MCF 10A (cell line): ENCODE measurements at regions not wholly inside any gene's neighbourhood (a gene's known extent, or its start where the extent isn't known, plus 50 kb on each side); places are given as distances from the start of the nearest gene placed in this dataset.

Experiments used
- BruUV-seq: library from RNA; stranded (reverse); fragments of 400-500 nt; replicated peaks from 2 replicates; lab custom pipeline; 2021; lab: Mats Ljungman, UMichigan
- CTCF ChIA-PET: fragments of 300-600 bp; sonication (Branson Sonifier 250); formaldehyde crosslinking; extraction: SDS; loops from one replicate; lab custom pipeline; 2021; ENCODE audit warnings: antibody characterized with exemption, inconsistent platforms; lab: Yijun Ruan, JAX
- POLR2A ChIA-PET: fragments of 300-600, 350-650 bp; sonication (Branson Sonifier 250); formaldehyde crosslinking; extraction: SDS; loops from one replicate; lab custom pipeline; 2020; ENCODE audit warnings: antibody characterized with exemption, inconsistent platforms; lab: Yijun Ruan, JAX
- DNase-seq: peaks from one replicate; pipeline ENCODE4 v3.0.0-alpha.2; 2018; ENCODE audit not compliant: unreplicated experiment
- H3K27ac Mint-ChIP-seq: one replicate; pipeline ENCODE4 v1.8.0; 2022; ENCODE audit warnings: mild to moderate bottlenecking, low read depth, mixed read lengths; ENCODE audit not compliant: unreplicated experiment
- H3K27me3 Mint-ChIP-seq: one replicate; pipeline ENCODE4 v1.8.0; 2022; ENCODE audit warnings: mixed read lengths; ENCODE audit not compliant: insufficient read depth, unreplicated experiment
- H3K36me3 Mint-ChIP-seq: one replicate; pipeline ENCODE4 v1.8.0; 2022; ENCODE audit warnings: mild to moderate bottlenecking, moderate library complexity, mixed read lengths; ENCODE audit not compliant: insufficient read depth, unreplicated experiment
- H3K4me1 Mint-ChIP-seq: one replicate; pipeline ENCODE4 v1.8.0; 2022; ENCODE audit warnings: mixed read lengths; ENCODE audit not compliant: insufficient read depth, unreplicated experiment
- H3K4me3 Mint-ChIP-seq: one replicate; pipeline ENCODE4 v1.8.0; 2022; ENCODE audit warnings: mild to moderate bottlenecking, moderate library complexity, mixed read lengths; ENCODE audit not compliant: unreplicated experiment
- H3K9me3 Mint-ChIP-seq: one replicate; pipeline ENCODE4 v1.8.0; 2022; ENCODE audit warnings: mixed read lengths; ENCODE audit not compliant: unreplicated experiment
- intact Hi-C: fragments of 100-400 bp; cut with micrococcal nuclease; formaldehyde crosslinking; loops from 2 replicates; pipeline ENCODE4 v1.14.1; 2022
- TF ChIP-seq, protein P1 (sequence below): fragments of 200-600 bp; IDR thresholded peaks from one replicate; pipeline ENCODE4 v1.8.0; 2022; ENCODE audit warnings: antibody characterized with exemption, mild to moderate bottlenecking; ENCODE audit not compliant: unreplicated experiment

DNA sequence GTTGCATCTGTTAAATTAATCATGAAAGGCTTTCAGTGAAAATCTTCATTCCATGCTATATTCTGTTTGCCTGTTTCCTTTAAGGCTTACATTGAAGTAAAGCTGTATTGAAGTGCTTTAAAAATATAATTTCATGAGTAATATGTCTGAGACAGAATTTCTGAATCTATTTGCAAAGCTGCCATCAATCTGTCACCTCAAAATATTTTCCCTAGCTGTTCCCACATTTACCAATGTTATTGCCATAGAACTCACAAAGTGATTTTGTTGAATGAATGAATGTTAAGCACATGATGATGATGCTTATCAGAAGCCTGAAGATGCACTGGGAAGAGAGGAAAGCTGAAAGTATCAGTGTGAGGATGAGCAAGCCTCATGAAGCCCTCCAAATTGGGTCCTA, 115.8 kb downstream of the NHLRC3 start:
- DNase-seq, result no peak
- TF ChIP-seq, protein P1, sequence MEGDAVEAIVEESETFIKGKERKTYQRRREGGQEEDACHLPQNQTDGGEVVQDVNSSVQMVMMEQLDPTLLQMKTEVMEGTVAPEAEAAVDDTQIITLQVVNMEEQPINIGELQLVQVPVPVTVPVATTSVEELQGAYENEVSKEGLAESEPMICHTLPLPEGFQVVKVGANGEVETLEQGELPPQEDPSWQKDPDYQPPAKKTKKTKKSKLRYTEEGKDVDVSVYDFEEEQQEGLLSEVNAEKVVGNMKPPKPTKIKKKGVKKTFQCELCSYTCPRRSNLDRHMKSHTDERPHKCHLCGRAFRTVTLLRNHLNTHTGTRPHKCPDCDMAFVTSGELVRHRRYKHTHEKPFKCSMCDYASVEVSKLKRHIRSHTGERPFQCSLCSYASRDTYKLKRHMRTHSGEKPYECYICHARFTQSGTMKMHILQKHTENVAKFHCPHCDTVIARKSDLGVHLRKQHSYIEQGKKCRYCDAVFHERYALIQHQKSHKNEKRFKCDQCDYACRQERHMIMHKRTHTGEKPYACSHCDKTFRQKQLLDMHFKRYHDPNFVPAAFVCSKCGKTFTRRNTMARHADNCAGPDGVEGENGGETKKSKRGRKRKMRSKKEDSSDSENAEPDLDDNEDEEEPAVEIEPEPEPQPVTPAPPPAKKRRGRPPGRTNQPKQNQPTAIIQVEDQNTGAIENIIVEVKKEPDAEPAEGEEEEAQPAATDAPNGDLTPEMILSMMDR, result no peak
- no TSS peak for BruUV-seq
- H3K36me3 Mint-ChIP-seq, result no peaks in the 10 kb centered on the region
- no peak overlapping the region for H3K4me3 Mint-ChIP-seq
- H3K9me3 Mint-ChIP-seq, result no peaks in the 10 kb centered on the region
- peaks cover 6% of the 10 kb centered on the region for H3K4me1 Mint-ChIP-seq
- no peak overlapping the region for H3K27ac Mint-ChIP-seq
- intact Hi-C loops, result no loop called here
- POLR2A ChIA-PET, result no interaction called here
- CTCF ChIA-PET, result interaction anchor here (2.7 kb wide), 1 partner anchor 9 kb away, joined by 14 read pairs; no protein-coding TSS in a partner anchor
- peaks cover 85% of the 10 kb centered on the region for H3K27me3 Mint-ChIP-seq

DNA sequence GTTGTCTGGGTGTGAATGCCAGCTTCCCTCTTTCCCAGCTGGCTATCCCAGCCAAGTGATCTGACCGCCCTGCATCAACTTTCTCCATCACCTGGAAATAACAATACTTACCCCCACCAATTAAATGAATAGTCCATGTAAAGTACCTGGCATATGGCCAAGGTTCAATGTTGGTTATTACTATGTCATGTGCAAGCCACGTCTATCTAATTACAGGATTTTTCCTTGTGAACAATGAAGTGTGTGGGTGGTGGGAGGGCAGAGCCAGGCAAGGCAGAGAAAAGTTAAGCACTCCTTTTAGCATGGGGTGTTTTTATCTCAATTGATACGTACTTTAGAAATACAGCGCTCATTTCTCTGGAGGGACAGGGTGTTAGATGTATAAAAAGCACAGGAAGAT, 121.1 kb downstream of the NHLRC3 start:
- peaks cover 92% of the 10 kb centered on the region for H3K27me3 Mint-ChIP-seq
- intact Hi-C loops, result no loop called here
- ChIA-PET CTCF (no interaction called here), POLR2A (no interaction called here)
- no TSS peak for BruUV-seq
- no peaks in the 10 kb centered on the region for H3K4me1 Mint-ChIP-seq
- H3K4me3 Mint-ChIP-seq, result no peak overlapping the region
- H3K27ac Mint-ChIP-seq, result no peak overlapping the region
- no peaks in the 10 kb centered on the region for H3K9me3 Mint-ChIP-seq
- TF ChIP-seq, protein P1, result no peak
- DNase-seq, result no peak
- H3K36me3 Mint-ChIP-seq, result no peaks in the 10 kb centered on the region

DNA sequence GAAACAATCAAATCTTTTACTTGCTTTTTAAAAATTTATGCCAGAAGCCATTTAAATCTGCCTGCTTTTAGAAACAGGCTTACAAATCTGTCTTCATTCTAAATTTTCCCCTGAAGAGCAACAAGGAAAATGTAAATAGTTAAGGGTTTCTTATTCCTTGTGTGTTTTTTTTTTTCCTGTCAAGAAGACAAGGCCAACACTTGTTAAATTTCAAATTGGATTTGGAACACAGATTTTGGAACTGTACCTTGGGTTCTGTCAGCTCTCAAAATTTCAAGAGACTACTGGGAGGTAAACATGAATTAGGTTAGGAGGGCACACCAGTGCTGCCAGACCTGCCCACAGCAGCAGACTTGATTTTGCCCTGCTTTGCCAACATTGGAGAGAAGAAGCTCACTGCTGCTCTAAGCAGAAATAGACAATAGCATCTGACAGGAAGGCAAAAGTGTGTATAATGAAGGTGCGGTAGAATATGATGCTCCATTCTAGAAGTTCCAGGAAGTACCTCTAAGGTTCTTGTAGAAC, 121.7 kb downstream of the NHLRC3 start:
- TF ChIP-seq, protein P1, result no peak
- H3K27ac Mint-ChIP-seq, result no peak overlapping the region
- no peak overlapping the region for H3K4me3 Mint-ChIP-seq
- peaks cover 92% of the 10 kb centered on the region for H3K27me3 Mint-ChIP-seq
- ChIA-PET POLR2A (interaction anchor here (0.7 kb wide), 1 partner anchor 570 kb away, joined by 3 read pairs; no protein-coding TSS in a partner anchor), CTCF (no interaction called here)
- DNase-seq, result no peak
- intact Hi-C loops, result no loop called here
- H3K9me3 Mint-ChIP-seq, result no peaks in the 10 kb centered on the region
- no peaks in the 10 kb centered on the region for H3K4me1 Mint-ChIP-seq
- no peaks in the 10 kb centered on the region for H3K36me3 Mint-ChIP-seq
- BruUV-seq, result no TSS peak

DNA sequence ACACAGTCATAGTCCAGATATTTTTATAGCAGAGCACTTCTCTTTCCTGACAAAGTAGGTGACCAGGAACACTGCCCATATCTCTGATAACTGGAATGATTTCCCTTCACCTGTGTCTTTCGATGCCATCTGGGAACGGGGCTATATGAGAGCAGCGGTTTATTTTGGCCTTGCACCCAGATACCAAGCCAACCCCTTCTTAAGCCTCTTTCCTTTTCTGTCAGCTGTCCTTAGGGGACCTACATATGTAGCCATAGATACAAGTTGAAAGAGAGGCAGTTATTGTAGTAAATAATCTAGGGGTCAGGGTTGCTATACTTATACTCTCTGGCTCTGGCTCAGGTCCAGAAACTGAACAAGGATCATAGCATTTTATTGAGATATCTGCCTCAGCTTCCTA, 128.8 kb downstream of the NHLRC3 start:
- H3K4me1 Mint-ChIP-seq, result no peaks in the 10 kb centered on the region

More for the DNA sequence above, 128.8 kb downstream of the NHLRC3 start:
- no peak overlapping the region for H3K4me3 Mint-ChIP-seq
- H3K27ac Mint-ChIP-seq, result no peak overlapping the region
- peaks cover 58% of the 10 kb centered on the region for H3K27me3 Mint-ChIP-seq
- POLR2A ChIA-PET, result no interaction called here
- no peaks in the 10 kb centered on the region for H3K36me3 Mint-ChIP-seq
- no peaks in the 10 kb centered on the region for H3K9me3 Mint-ChIP-seq
- intact Hi-C loops, result no loop called here
- BruUV-seq, result no TSS peak
- no peak for DNase-seq
- TF ChIP-seq, protein P1, result no peak
- CTCF ChIA-PET, result no interaction called here
